ENCODE measurements at regions not wholly inside any gene's neighbourhood (a gene's known extent, or its start where the extent isn't known, plus 50 kb on each side); places are given as distances from the start of the nearest gene placed in this dataset.

DNA sequence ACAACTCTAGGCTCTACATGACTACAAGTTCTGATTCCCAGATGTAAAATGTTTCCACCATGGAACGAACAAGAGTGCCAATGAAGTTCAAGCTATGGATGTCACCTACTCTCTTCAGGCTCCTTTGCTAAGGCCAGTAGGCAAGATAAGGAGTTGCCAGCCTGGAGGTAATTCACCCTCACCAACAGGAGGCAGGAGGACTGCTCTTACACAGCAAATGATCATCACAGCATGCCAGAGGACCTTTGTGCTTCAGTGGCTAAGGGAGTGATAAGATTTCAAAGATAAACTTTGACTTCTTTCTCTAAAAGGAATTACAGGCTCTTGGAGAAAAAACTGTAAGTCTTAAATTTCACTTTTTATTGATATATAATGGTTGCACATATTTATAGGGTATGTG, 54.1 kb upstream of the SLC36A4 start:
- TF ChIP-seq, protein P1, sequence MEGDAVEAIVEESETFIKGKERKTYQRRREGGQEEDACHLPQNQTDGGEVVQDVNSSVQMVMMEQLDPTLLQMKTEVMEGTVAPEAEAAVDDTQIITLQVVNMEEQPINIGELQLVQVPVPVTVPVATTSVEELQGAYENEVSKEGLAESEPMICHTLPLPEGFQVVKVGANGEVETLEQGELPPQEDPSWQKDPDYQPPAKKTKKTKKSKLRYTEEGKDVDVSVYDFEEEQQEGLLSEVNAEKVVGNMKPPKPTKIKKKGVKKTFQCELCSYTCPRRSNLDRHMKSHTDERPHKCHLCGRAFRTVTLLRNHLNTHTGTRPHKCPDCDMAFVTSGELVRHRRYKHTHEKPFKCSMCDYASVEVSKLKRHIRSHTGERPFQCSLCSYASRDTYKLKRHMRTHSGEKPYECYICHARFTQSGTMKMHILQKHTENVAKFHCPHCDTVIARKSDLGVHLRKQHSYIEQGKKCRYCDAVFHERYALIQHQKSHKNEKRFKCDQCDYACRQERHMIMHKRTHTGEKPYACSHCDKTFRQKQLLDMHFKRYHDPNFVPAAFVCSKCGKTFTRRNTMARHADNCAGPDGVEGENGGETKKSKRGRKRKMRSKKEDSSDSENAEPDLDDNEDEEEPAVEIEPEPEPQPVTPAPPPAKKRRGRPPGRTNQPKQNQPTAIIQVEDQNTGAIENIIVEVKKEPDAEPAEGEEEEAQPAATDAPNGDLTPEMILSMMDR (IDR thresholded peaks at IDR 0.05) = no peak
- TF ChIP-seq POLR2A (IDR thresholded peaks at IDR 0.05) = no peak

All from body of pancreas (tissue), 4 donors.